Body of pancreas (tissue), 4 donors: ENCODE measurements at regions not wholly inside any gene's neighbourhood (a gene's known extent, or its start where the extent isn't known, plus 50 kb on each side); places are given as distances from the start of the nearest gene placed in this dataset.

ENCODE experiments used
- ATAC-seq: fragments of 150-250 bp; one replicate; pipeline ENCODE4 v1.9.1; 2016
- DNase-seq, 4 donors: peaks; one replicate each; pipeline ENCODE4 v3.0.0-alpha.2; 2019
- H3K27ac ChIP-seq, 4 donors: fragments of 200-600 bp; sonication (generic); 1 replicate in 3 of 4; 2 replicates in 1 of 4; pipeline versions ENCODE4 v1.5.1 to v1.6.1; 2016 to 2019; ENCODE audit warnings: mild to moderate bottlenecking in 1 of 4, mixed read lengths in 1 of 4, moderate library complexity in 1 of 4
- H3K27me3 ChIP-seq, 2 donors: fragments of 200-600 bp; sonication (generic); one replicate each; pipeline ENCODE4 v1.6.0; 2016; ENCODE audit warnings: mild to moderate bottlenecking in 1 of 2
- H3K36me3 ChIP-seq, 2 donors: fragments of 200-600 bp; sonication (generic); replicated peaks in 1 of 2; 2 replicates each; pipeline ENCODE4 v1.5.1; 2016; ENCODE audit warnings: low read depth in 2 of 2; ENCODE audit not compliant: insufficient read depth in 1 of 2
- H3K4me1 ChIP-seq: fragments of 200-600 bp; sonication (generic); one replicate; pipeline ENCODE4 v1.6.0; 2016
- H3K4me3 ChIP-seq, 2 donors: fragments of 200-600 bp; sonication (generic); 1 replicate in 1 of 2; 2 replicates in 1 of 2; pipeline ENCODE4 v1.5.1; 2016 to 2019
- H3K9me3 ChIP-seq, 3 donors: fragments of 200-600 bp; sonication (generic); 1 replicate in 2 of 3; 2 replicates in 1 of 3; pipeline ENCODE4 v1.5.1; 2016
- CTCF ChIP-seq, 7 experiments: fragments of 450-650 bp in 4 of 7; fragments of 200-600 bp in 3 of 7; sonication (generic) in 3 of 7; IDR thresholded peaks; one replicate each; pipeline ENCODE4 v1.5.1; 2016 to 2019; ENCODE audit warnings: antibody characterized with exemption in 7 of 7
- POLR2A ChIP-seq, 3 donors: fragments of 450-650 bp; IDR thresholded peaks; one replicate each; pipeline ENCODE4 v1.6.1; 2016; ENCODE audit warnings: antibody characterized with exemption in 3 of 3, mild to moderate bottlenecking in 2 of 3
- WGBS, 2 donors: methylation state at CpG; one replicate each; pipeline ENCODE4 v1.1.5; 2017; 5-methylcytosine and 5-hydroxymethylcytosine counted together
- intact Hi-C: fragments of 100-400 bp; cut with DNase I; formaldehyde crosslinking; loops from one replicate; pipeline ENCODE4 v1.15.1; 2023

GRCh38 chr11:79541466-79541865 lies 100.6 kb upstream of the TENM4 start:
- Histone ChIP-seq H3K36me3 (no peaks in the 10 kb centered on the region), H3K27ac (no peak overlapping the region), H3K9me3 (no peaks in the 10 kb centered on the region), H3K4me1 (no peaks in the 10 kb centered on the region), H3K4me3 (no peak overlapping the region), H3K27me3 (no peaks in the 10 kb centered on the region)
- DNase-seq: no peak
- no peak for ATAC-seq
- WGBS, 2 donors: 50 to 61% methylated on average over 4 of the region's 4 CpGs
- TF ChIP-seq POLR2A (IDR thresholded peaks at IDR 0.05) (no peak), CTCF (IDR thresholded peaks at IDR 0.05) (no peak)
- intact Hi-C loops: no loop called here

- intact Hi-C loops: no loop called here
- TF ChIP-seq CTCF (IDR thresholded peaks at IDR 0.05) (no peak), POLR2A (IDR thresholded peaks at IDR 0.05) (no peak)
- no peak for DNase-seq
Observed at GRCh38 chr11:79538775-79539174, 97.9 kb upstream of the TENM4 start.

GRCh38 chr11:79536155-79536917 lies 95.5 kb upstream of the TENM4 start:
- 45 to 52% methylated on average over 5 of the region's 5 CpGs for WGBS, 2 donors
- ATAC-seq (no peak), DNase-seq (no peak)
- Histone ChIP-seq H3K4me3 (no peak overlapping the region), H3K27ac (no peak overlapping the region), H3K27me3 (no peaks in the 10 kb centered on the region), H3K4me1 (no peaks in the 10 kb centered on the region), H3K36me3 (no peaks in the 10 kb centered on the region), H3K9me3 (no peaks in the 10 kb centered on the region)
- TF ChIP-seq CTCF (IDR thresholded peaks at IDR 0.05) (no peak), POLR2A (IDR thresholded peaks at IDR 0.05) (no peak)
- intact Hi-C loops: no loop called here

More at GRCh38 chr11:79538775-79539174, 97.9 kb upstream of the TENM4 start:
- Histone ChIP-seq H3K27me3 (no peaks in the 10 kb centered on the region), H3K36me3 (no peaks in the 10 kb centered on the region), H3K27ac (no peak overlapping the region), H3K4me1 (no peaks in the 10 kb centered on the region), H3K9me3 (no peaks in the 10 kb centered on the region), H3K4me3 (no peak overlapping the region)
- no peak for ATAC-seq
- WGBS, 2 donors: 32 to 35% methylated on average over 3 of the region's 3 CpGs

DNA sequence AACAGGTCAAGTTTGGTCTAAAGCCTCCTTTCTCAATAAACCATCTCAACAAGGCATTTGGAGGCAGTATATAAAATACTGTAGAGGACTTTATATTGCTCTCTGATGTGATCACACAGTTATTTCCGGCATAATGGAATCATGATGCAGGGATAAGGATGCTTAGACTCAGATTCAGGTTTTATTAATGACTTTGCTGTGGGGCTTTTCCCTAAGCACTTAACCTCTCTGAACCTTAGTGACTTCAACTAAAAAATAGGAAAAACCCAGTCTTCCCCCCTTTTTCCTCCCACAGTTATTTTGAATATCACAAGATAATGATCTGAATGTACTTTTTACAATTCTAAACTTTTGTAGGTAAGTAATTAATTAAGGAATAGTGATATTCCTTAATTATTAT lies 94.8 kb upstream of the TENM4 start:
- Histone ChIP-seq H3K27ac (no peak overlapping the region), H3K4me1 (no peaks in the 10 kb centered on the region), H3K36me3 (no peaks in the 10 kb centered on the region), H3K4me3 (no peak overlapping the region), H3K27me3 (no peaks in the 10 kb centered on the region), H3K9me3 (no peaks in the 10 kb centered on the region)
- no peak for TF ChIP-seq CTCF (IDR thresholded peaks at IDR 0.05)
- TF ChIP-seq POLR2A (IDR thresholded peaks at IDR 0.05): no peak
- DNase-seq (no peak), ATAC-seq (no peak)
- 52 to 78% methylated on average over 1 of the region's 1 CpG for WGBS, 2 donors
- intact Hi-C loops: no loop called here

DNA sequence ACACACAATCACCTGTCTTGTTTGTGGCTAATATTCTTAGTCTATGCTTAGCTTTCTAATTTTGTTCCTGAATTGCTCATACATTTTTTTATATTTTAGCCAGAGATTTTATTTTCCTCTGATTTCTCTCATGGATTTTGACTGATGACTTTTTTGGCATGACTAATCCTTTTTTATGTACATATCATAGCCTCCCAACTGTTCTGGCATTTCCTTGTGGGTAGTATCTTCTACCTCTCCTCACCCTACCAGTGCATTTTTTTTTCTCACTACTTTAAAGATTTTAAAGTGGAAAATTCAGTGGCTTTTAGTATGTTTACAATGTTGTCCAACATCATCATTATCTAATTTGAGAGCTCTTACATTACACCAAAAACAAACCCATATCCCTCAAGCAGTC lies 84.4 kb upstream of the TENM4 start:
- Histone ChIP-seq H3K9me3 (no peaks in the 10 kb centered on the region), H3K4me3 (no peak overlapping the region), H3K27me3 (no peaks in the 10 kb centered on the region), H3K27ac (no peak overlapping the region), H3K36me3 (no peaks in the 10 kb centered on the region), H3K4me1 (no peaks in the 10 kb centered on the region)
- no peak for TF ChIP-seq POLR2A (IDR thresholded peaks at IDR 0.05)
- TF ChIP-seq CTCF (IDR thresholded peaks at IDR 0.05): no peak
- ATAC-seq (no peak), DNase-seq (no peak)
- intact Hi-C loops: no loop called here
